Motor neuron (in vitro differentiated cells): ENCODE measurements at regions not wholly inside any gene's neighbourhood (a gene's known extent, or its start where the extent isn't known, plus 50 kb on each side); places are given as distances from the start of the nearest gene placed in this dataset.

Experiments
- ATAC-seq, 8 experiments: fragments of 200-7000 bp; cut with Tn5 transposase; replicated peaks in 6 of 8; 2 replicates each; pipeline ENCODE4 v1.8.0; 2021; ENCODE audit warnings: mild to moderate bottlenecking in 8 of 8, moderate library complexity in 8 of 8
- H3K27ac ChIP-seq, 2 donors: fragments of 250-450 bp; sonication (Bioruptor Pico); 2 replicates each; pipeline ENCODE4 v1.9.0; 2021; ENCODE audit warnings: antibody characterized with exemption in 2 of 2, mild to moderate bottlenecking in 2 of 2, moderate library complexity in 1 of 2
- H3K4me1 ChIP-seq, 2 donors: fragments of 250-450 bp; sonication (Bioruptor Pico); replicated peaks in 1 of 2; 2 replicates each; pipeline ENCODE4 v1.6.1; 2021; ENCODE audit warnings: antibody characterized with exemption in 2 of 2, mild to moderate bottlenecking in 2 of 2, moderate library complexity in 1 of 2
- H3K4me3 ChIP-seq, 5 donors: fragments of 250-450 bp; sonication (Bioruptor Pico); 2 replicates each; pipeline ENCODE4 v1.9.0; 2021; ENCODE audit warnings: antibody characterized with exemption in 5 of 5, mild to moderate bottlenecking in 5 of 5, moderate library complexity in 4 of 5
- WGBS, 10 experiments: fragments of 450-650 bp; shearing (Covaris generic); methylation state at CpG; one replicate each; pipeline ENCODE4 v1.0.0; 2022; 5-methylcytosine and 5-hydroxymethylcytosine counted together
- in situ Hi-C, 9 experiments: fragments of 400-800 bp; cut with MboI; loops; one replicate each; pipeline ENCODE4 v1.15.0; 2021; ENCODE audit warnings: low sequenced_read_pairs in 9 of 9, low pct_unique_long_range_greater_than_20kb in 2 of 9; ENCODE audit not compliant: unreplicated experiment in 9 of 9

GRCh38 chr9:24614070-24614469 is 68.4 kb upstream of the IZUMO3 start:
- in situ Hi-C loops: loop anchor here in 1 of 9 experiments (25.0 kb wide), 1 partner anchor 777 kb away; the partner anchor contains the start of gene ELAVL2
- 0 to 75% (median 8%) methylated on average over 1 to 2 of the region's 2 CpGs; no CpG with 5 or more reads in 1 of the 10 experiments for WGBS, 10 experiments
- no peak overlapping the region for H3K27ac ChIP-seq
- H3K4me3 ChIP-seq: no peak overlapping the region
- ATAC-seq: peak in 1 of 8 experiments; percentile 52
- H3K4me1 ChIP-seq: peaks cover 9 to 34% of the 10 kb centered on the region in 2 donors

DNA sequence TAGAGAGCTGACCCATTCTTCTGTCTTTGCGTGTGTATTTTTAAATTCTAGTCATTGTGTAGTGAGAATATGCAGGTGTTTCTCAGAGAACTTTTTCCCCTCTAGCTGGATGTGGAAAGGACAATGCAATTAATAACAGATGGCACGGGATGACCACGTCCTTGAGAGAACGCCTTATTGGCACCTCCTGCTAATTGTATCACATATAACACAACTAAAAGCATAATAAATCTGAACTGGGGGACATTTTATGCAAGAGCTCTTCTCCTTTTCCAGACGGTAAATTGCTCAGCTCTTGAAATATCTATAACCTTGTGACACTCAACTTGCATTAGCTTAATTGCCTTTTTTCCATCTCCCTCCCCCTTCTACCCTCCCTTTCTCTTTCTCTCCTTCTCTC is 62.9 kb upstream of the IZUMO3 start:
- no peak overlapping the region for H3K4me3 ChIP-seq
- whole genome bisulfite sequencing, 10 experiments: 0 to 64% (median 14%) methylated on average over 3 to 5 of the region's 5 CpGs; no CpG with 5 or more reads in 2 of the 10 experiments
- peak overlapping the region; percentile 35 to 69 for H3K27ac ChIP-seq
- in situ Hi-C loops: loop anchor here in 1 of 9 experiments (25.0 kb wide), 1 partner anchor 771 kb away; the partner anchor contains the start of gene ELAVL2
- H3K4me1 ChIP-seq: peaks cover 26 to 61% of the 10 kb centered on the region in 2 donors
- ATAC-seq: peak in 5 of 8 experiments; percentile 93 to 97 (median 95)

GRCh38 chr9:24602693-24603352 is 57.1 kb upstream of the IZUMO3 start:
- WGBS, 10 experiments: 0 to 75% (median 43%) methylated on average over 1 to 4 of the region's 4 CpGs
- ATAC-seq: peak in 5 of 8 experiments; percentile 61 to 94 (median 90)
- no peak overlapping the region for H3K4me3 ChIP-seq
- H3K4me1 ChIP-seq: peaks cover 30 to 63% of the 10 kb centered on the region in 2 donors
- in situ Hi-C loops: loop anchor here in 1 of 9 experiments (25.0 kb wide), 1 partner anchor 766 kb away; the partner anchor contains the start of gene ELAVL2
- H3K27ac ChIP-seq: peak overlapping the region in 1 of 2 donors; percentile 56
